ENCODE measurements at regions not wholly inside any gene's neighbourhood (a gene's known extent, or its start where the extent isn't known, plus 50 kb on each side); places are given as distances from the start of the nearest gene placed in this dataset.

DNA sequence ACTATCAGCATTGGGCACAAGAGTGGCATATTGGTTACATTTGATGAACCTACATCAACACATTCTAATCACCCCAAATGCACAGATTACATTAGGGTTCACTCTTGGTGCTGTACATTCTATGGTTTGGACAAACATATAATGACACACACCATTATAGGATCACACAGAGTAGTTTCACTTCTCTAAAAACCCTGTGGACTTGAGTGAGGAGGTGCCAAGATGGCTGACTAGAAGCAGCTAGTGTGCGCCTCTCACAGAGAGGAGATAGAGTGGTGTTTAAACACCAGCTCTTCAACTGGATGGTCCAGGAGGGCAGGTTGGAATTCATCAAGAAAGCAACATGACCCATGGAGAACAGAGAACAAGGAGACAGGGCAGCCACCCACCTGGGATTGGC lies 265.6 kb downstream of the TDRD3 start:
- TF ChIP-seq, protein P1, sequence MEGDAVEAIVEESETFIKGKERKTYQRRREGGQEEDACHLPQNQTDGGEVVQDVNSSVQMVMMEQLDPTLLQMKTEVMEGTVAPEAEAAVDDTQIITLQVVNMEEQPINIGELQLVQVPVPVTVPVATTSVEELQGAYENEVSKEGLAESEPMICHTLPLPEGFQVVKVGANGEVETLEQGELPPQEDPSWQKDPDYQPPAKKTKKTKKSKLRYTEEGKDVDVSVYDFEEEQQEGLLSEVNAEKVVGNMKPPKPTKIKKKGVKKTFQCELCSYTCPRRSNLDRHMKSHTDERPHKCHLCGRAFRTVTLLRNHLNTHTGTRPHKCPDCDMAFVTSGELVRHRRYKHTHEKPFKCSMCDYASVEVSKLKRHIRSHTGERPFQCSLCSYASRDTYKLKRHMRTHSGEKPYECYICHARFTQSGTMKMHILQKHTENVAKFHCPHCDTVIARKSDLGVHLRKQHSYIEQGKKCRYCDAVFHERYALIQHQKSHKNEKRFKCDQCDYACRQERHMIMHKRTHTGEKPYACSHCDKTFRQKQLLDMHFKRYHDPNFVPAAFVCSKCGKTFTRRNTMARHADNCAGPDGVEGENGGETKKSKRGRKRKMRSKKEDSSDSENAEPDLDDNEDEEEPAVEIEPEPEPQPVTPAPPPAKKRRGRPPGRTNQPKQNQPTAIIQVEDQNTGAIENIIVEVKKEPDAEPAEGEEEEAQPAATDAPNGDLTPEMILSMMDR (IDR thresholded peaks at IDR 0.05) = no peak
- TF ChIP-seq POLR2A (IDR thresholded peaks at IDR 0.05) (no peak), POLR2AphosphoS5 (IDR thresholded peaks at IDR 0.05) (no peak)

Data from transverse colon (tissue), 4 donors.